Heart left ventricle (tissue), 16 donors: ENCODE measurements at regions not wholly inside any gene's neighbourhood (a gene's known extent, or its start where the extent isn't known, plus 50 kb on each side); places are given as distances from the start of the nearest gene placed in this dataset.

Source experiments
- ATAC-seq, 4 donors: fragments of 200-7000 bp; cut with Tn5 transposase; one replicate each; pipeline ENCODE4 v1.9.1; 2020 to 2022; ENCODE audit warnings: moderate library complexity in 4 of 4, mild to moderate bottlenecking in 3 of 4, moderate number of reproducible peaks in 1 of 4
- DNase-seq, 5 donors: peaks; one replicate each; pipeline ENCODE4 v3.0.0-alpha.2; 2020
- H3K27ac ChIP-seq, 12 donors: fragments of 200-600 bp; sonication (generic) in 4 of 12; one replicate each; pipeline versions ENCODE4 v1.5.0 to v1.8.0; 2016 to 2022; ENCODE audit warnings: mild to moderate bottlenecking in 2 of 12
- H3K27me3 ChIP-seq, 9 donors: fragments of 200-600 bp; sonication (generic) in 2 of 9; one replicate each; pipeline versions ENCODE4 v1.5.1 to v1.8.0; 2016 to 2022; ENCODE audit warnings: mild to moderate bottlenecking in 3 of 9
- H3K36me3 ChIP-seq, 9 donors: fragments of 200-600 bp; sonication (generic) in 2 of 9; one replicate each; pipeline versions ENCODE4 v1.5.0 to v1.8.0; 2018 to 2022; ENCODE audit warnings: mild to moderate bottlenecking in 2 of 9
- H3K4me1 ChIP-seq, 12 donors: fragments of 200-600 bp; sonication (generic) in 4 of 12; one replicate each; pipeline versions ENCODE4 v1.5.0 to v1.8.0; 2016 to 2022; ENCODE audit warnings: mild to moderate bottlenecking in 3 of 12
- H3K4me3 ChIP-seq, 12 donors: fragments of 200-600 bp; sonication (generic) in 4 of 12; one replicate each; pipeline versions ENCODE4 v1.5.0 to v1.8.0; 2017 to 2022; ENCODE audit warnings: mild to moderate bottlenecking in 9 of 12, moderate library complexity in 4 of 12
- H3K9me3 ChIP-seq, 12 donors: fragments of 200-600 bp; sonication (generic) in 4 of 12; one replicate each; pipeline versions ENCODE4 v1.5.0 to v1.8.0; 2016 to 2022; ENCODE audit warnings: mild to moderate bottlenecking in 1 of 12
- CTCF ChIP-seq, 12 donors: fragments of 200-600 bp; sonication (generic) in 4 of 12; IDR thresholded peaks; one replicate each; pipeline versions ENCODE4 v1.5.0 to v1.8.0; 2018 to 2022; ENCODE audit warnings: antibody characterized with exemption in 12 of 12, mild to moderate bottlenecking in 5 of 12
- POLR2A ChIP-seq, 2 donors: fragments of 450-650 bp; IDR thresholded peaks; one replicate each; pipeline ENCODE4 v1.6.1; 2017; ENCODE audit warnings: antibody characterized with exemption in 2 of 2, mild to moderate bottlenecking in 2 of 2, moderate library complexity in 2 of 2
- WGBS, 4 donors: extraction: QIAGEN DNeasy Blood & Tissue Kit in 2 of 4; methylation state at CpG; one replicate each; pipeline versions ENCODE4 v1.1.5 to v1.1.7; 2013 to 2018; 5-methylcytosine and 5-hydroxymethylcytosine counted together
- intact Hi-C, 10 donors: fragments of 100-400 bp; cut with DNase I; formaldehyde crosslinking; loops; one replicate each; pipeline versions ENCODE4 v1.11.1 to v1.14.2; 2022
- donor health status: ischemic (EF 13 %, LVEDD 7.1; RV severe dilation, severe dysfunction).
- donor health status: healthy with polysubstance abuse.
- donor health status: DM: no; HTN: yes; CAD: no.
- donor health status: DM: no; HTN: no; CAD: no.
- donor health status: ischemic (EF 25% LVEDD 6.9; RV normal size, moderate dysfunction).
- donor health status: ischemic (EF 25% LVEDD 5.7; RV mildly dilated, moderate dysfunction).
- donor health status: healthy.
- donor health status: DM: yes; HTN: yes; CAD: no.
- donor health status: ischemic (EF 35%, LVEDD 5.7; RV mildly dilated, moderate dysfunction).
- donor health status: nonischemic (EF 11% LVEDD 7.7; RV severe dilation, severe dysfunction).
- donor health status: DM: yes; HTN: yes; CAD: no.
- donor health status: PGD.
- donor health status: ischemic (EF 29% LVEDD 5.4; RV normal size, mild dysfunction).
- donor health status: nonischemic (EF 23%, LVEDD 6.1; RV moderate dilation, normal function).

DNA sequence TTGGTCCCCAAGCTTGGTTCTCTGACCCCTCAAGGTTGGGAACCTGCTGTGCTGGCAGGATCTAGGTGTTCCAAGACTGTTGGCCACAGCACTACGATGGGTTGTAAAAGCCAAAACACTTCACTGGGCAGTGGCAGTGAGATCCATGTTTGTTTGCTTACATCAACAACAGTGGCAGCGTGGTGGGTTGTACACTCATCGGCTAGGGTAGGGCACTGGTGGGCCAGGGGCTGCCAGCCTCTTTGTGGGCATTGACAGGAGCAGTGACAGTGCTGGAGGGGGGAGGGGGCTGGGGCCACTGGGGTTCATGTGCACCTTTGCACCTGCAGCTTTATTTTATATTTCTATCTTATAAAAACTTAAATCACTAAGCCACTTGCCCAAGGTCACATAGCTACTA lies 126.7 kb upstream of the ZWINT start:
- ATAC-seq (no peak), DNase-seq (no peak)
- intact Hi-C loops, result no loop called here
- Histone ChIP-seq H3K36me3 (no peaks in the 10 kb centered on the region), H3K4me3 (no peak overlapping the region), H3K27ac (no peak overlapping the region), H3K4me1 (no peaks in the 10 kb centered on the region), H3K9me3 (peaks cover 0 to 11% (median 0%) of the 10 kb centered on the region in 12 donors), H3K27me3 (no peaks in the 10 kb centered on the region)
- no peak for TF ChIP-seq CTCF (IDR thresholded peaks at IDR 0.05)
- 79 to 89% (median 83%) methylated on average over 2 to 3 of the region's 3 CpGs for WGBS, 4 donors

- WGBS, 4 donors, result 51 to 73% (median 66%) methylated on average over 3 of the region's 3 CpGs
- Histone ChIP-seq H3K4me3 (no peak overlapping the region), H3K36me3 (no peaks in the 10 kb centered on the region), H3K27ac (no peak overlapping the region), H3K4me1 (no peaks in the 10 kb centered on the region), H3K9me3 (peaks cover 0 to 10% (median 0%) of the 10 kb centered on the region in 12 donors), H3K27me3 (no peaks in the 10 kb centered on the region)
- DNase-seq, result no peak
- TF ChIP-seq CTCF (IDR thresholded peaks at IDR 0.05) (no peak), POLR2A (IDR thresholded peaks at IDR 0.05) (no peak)
- ATAC-seq, result no peak
- intact Hi-C loops, result no loop called here
Measured at GRCh38 chr10:56481521-56482091, 120.5 kb upstream of the ZWINT start.

GRCh38 chr10:56472978-56473377 lies 111.9 kb upstream of the ZWINT start:
- Histone ChIP-seq H3K27me3 (no peaks in the 10 kb centered on the region), H3K9me3 (peaks cover 0 to 7% (median 0%) of the 10 kb centered on the region in 12 donors), H3K36me3 (no peaks in the 10 kb centered on the region), H3K4me1 (no peaks in the 10 kb centered on the region), H3K4me3 (no peak overlapping the region), H3K27ac (no peak overlapping the region)
- TF ChIP-seq CTCF (IDR thresholded peaks at IDR 0.05), result no peak
- TF ChIP-seq POLR2A (IDR thresholded peaks at IDR 0.05), result no peak
- WGBS, 4 donors, result 75 to 84% (median 81%) methylated on average over 2 of the region's 2 CpGs
- intact Hi-C loops, result no loop called here
- no peak for DNase-seq
- ATAC-seq, result no peak

GRCh38 chr10:56470701-56471100 lies 109.6 kb upstream of the ZWINT start:
- DNase-seq, result no peak
- ATAC-seq, result no peak
- 85 to 93% (median 88%) methylated on average over 1 of the region's 1 CpG for WGBS, 4 donors
- no peak overlapping the region for H3K4me3 ChIP-seq
- H3K36me3 ChIP-seq, result no peaks in the 10 kb centered on the region
- H3K4me1 ChIP-seq, result no peaks in the 10 kb centered on the region
- H3K9me3 ChIP-seq, result peaks cover 0 to 6% (median 0%) of the 10 kb centered on the region in 12 donors
- TF ChIP-seq CTCF (IDR thresholded peaks at IDR 0.05), result no peak
- no peak for TF ChIP-seq POLR2A (IDR thresholded peaks at IDR 0.05)
- H3K27me3 ChIP-seq, result no peaks in the 10 kb centered on the region
- intact Hi-C loops, result no loop called here
- H3K27ac ChIP-seq, result no peak overlapping the region
